ENCODE measurements at regions not wholly inside any gene's neighbourhood (a gene's known extent, or its start where the extent isn't known, plus 50 kb on each side); places are given as distances from the start of the nearest gene placed in this dataset.

GRCh38 chr16:7027401-7027800 lies 305.2 kb upstream of the RBFOX1 start:
- Histone ChIP-seq H3K4me1 (ENCODE audit: control insufficient read depth, insufficient read depth, low read length) (no peaks in the 10 kb centered on the region), H3K36me3 (ENCODE audit: control insufficient read depth in 2 of 2, insufficient read depth in 1 of 2, low read length in 2 of 2) (no peaks in the 10 kb centered on the region), H3K9me3 (ENCODE audit: control insufficient read depth, insufficient read depth, low read depth, low read length) (no peaks in the 10 kb centered on the region), H3K4me3 (ENCODE audit: low read depth, low read length) (no peak overlapping the region), H3K27ac (ENCODE audit: extremely low read depth, low read depth, low read length) (no peak overlapping the region)
- no peak for TF ChIP-seq ZNF311 (tag by site-specific recombination; IDR thresholded peaks at IDR 0.05; ENCODE audit: borderline replicate concordance)
- POLR2A ChIA-PET, result no interaction called here
- CTCF ChIA-PET, result interaction anchor here (0.6 to 0.7 kb wide), 4 partner anchors 27 to 1165 kb away, joined by 3 to 5 read pairs (median 3); no protein-coding TSS in a partner anchor

DNA sequence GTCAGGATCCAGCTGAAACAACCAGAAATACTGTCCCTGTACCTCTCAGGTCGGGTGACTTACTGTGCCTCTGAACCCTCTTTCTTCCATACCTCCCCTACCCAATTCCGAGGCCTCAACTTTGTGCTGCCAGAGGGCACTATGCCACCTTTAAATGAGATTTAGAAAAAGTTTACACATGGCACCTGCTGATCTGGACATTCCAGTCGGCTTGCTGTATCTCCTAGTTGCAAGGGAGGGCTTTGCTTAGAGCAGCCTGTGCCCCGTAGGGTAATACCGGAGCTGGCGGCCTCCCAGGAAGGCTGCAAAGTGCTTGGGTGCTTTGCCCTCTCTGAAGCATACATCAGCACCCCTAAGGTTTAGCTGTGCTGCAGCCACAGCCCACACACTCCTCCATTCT lies 306.0 kb upstream of the RBFOX1 start:
- ChIA-PET POLR2A (no interaction called here), CTCF (interaction anchor here (0.6 to 1.3 kb wide), 3 partner anchors 63 to 1149 kb away, joined by 3 to 4 read pairs (median 4); no protein-coding TSS in a partner anchor)
- no peak overlapping the region for H3K27ac ChIP-seq (ENCODE audit: extremely low read depth, low read depth, low read length)
- no peak overlapping the region for H3K4me3 ChIP-seq (ENCODE audit: low read depth, low read length)
- TF ChIP-seq ZNF366 (tag by site-specific recombination; conservative IDR thresholded peaks at IDR 0.05) (no peak), HOXC10 (CRISPR knock-in tag; IDR thresholded peaks at IDR 0.05) (no peak), ZNF48 (tag by site-specific recombination; IDR thresholded peaks at IDR 0.05) (no peak), ZNF707 (tag by site-specific recombination; IDR thresholded peaks at IDR 0.05) (no peak)
- H3K4me1 ChIP-seq (ENCODE audit: control insufficient read depth, insufficient read depth, low read length), result no peaks in the 10 kb centered on the region
- no peaks in the 10 kb centered on the region for H3K9me3 ChIP-seq (ENCODE audit: control insufficient read depth, insufficient read depth, low read depth, low read length)
- H3K36me3 ChIP-seq (ENCODE audit: control insufficient read depth in 2 of 2, insufficient read depth in 1 of 2, low read length in 2 of 2), result no peaks in the 10 kb centered on the region

DNA sequence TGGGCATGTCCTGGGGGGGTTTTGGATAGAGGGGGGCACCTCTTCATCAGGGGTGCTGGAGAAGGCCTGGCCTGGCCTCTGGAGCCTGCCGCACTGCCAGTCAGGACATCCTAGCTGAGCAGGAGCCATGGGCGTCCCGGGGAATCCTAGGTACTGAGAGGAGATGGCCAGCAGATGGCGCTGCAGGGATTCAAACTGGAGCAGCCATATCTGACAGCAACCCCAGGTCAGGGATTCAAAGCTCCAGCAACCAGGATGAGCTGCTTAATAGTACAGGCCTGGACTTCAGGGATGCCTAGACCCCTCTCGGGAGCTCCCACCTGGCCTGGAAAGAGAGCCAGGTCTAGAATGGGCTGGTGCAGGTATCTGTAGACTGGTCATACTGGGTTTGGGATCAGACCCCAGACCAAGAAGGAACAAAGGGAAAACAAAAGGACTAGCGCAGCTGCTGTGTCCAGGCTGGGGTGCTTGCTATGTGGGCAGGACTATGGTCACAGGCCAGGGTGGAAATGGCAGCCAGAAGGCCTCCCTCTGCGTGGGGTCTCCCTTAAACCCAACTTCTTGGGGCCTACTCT lies 306.9 kb upstream of the RBFOX1 start:
- POLR2A ChIA-PET, result no interaction called here
- no peaks in the 10 kb centered on the region for H3K4me1 ChIP-seq (ENCODE audit: control insufficient read depth, insufficient read depth, low read length)
- H3K9me3 ChIP-seq (ENCODE audit: control insufficient read depth, insufficient read depth, low read depth, low read length), result no peaks in the 10 kb centered on the region
- H3K27ac ChIP-seq (ENCODE audit: extremely low read depth, low read depth, low read length), result no peak overlapping the region
- H3K36me3 ChIP-seq (ENCODE audit: control insufficient read depth in 2 of 2, insufficient read depth in 1 of 2, low read length in 2 of 2), result no peaks in the 10 kb centered on the region
- TF ChIP-seq ZNF274 (IDR thresholded peaks at IDR 0.05; ENCODE audit: low read length) (no peak), ZNF274 (tag by site-specific recombination; IDR thresholded peaks at IDR 0.05; ENCODE audit: borderline replicate concordance) (no peak), ZNF654 (tag by site-specific recombination; IDR thresholded peaks at IDR 0.05; ENCODE audit: low read depth) (peak; percentile 70)
- no peak overlapping the region for H3K4me3 ChIP-seq (ENCODE audit: low read depth, low read length)
- CTCF ChIA-PET, result interaction anchor here (0.6 to 1.3 kb wide), 12 partner anchors 10 to 1150 kb away, joined by 3 to 6 read pairs (median 3); no protein-coding TSS in a partner anchor

GRCh38 chr16:7021653-7022275 lies 310.9 kb upstream of the RBFOX1 start:
- POLR2A ChIA-PET, result no interaction called here
- no peaks in the 10 kb centered on the region for H3K4me1 ChIP-seq (ENCODE audit: control insufficient read depth, insufficient read depth, low read length)
- CTCF ChIA-PET, result no interaction called here
- no peak overlapping the region for H3K4me3 ChIP-seq (ENCODE audit: low read depth, low read length)
- no peaks in the 10 kb centered on the region for H3K36me3 ChIP-seq (ENCODE audit: control insufficient read depth in 2 of 2, insufficient read depth in 1 of 2, low read length in 2 of 2)
- no peak for TF ChIP-seq ZNF580 (tag by site-specific recombination; IDR thresholded peaks at IDR 0.05)
- TF ChIP-seq ZNF423 (tag by site-specific recombination; IDR thresholded peaks at IDR 0.05), result no peak
- TF ChIP-seq HIC1 (tag by site-specific recombination; IDR thresholded peaks at IDR 0.05), result no peak
- TF ChIP-seq ELK4 (IDR thresholded peaks at IDR 0.05; ENCODE audit: borderline replicate concordance, low read depth, low read length), result no peak
- TF ChIP-seq ZNF548 (tag by site-specific recombination; IDR thresholded peaks at IDR 0.05), result no peak
- TF ChIP-seq, protein P1, sequence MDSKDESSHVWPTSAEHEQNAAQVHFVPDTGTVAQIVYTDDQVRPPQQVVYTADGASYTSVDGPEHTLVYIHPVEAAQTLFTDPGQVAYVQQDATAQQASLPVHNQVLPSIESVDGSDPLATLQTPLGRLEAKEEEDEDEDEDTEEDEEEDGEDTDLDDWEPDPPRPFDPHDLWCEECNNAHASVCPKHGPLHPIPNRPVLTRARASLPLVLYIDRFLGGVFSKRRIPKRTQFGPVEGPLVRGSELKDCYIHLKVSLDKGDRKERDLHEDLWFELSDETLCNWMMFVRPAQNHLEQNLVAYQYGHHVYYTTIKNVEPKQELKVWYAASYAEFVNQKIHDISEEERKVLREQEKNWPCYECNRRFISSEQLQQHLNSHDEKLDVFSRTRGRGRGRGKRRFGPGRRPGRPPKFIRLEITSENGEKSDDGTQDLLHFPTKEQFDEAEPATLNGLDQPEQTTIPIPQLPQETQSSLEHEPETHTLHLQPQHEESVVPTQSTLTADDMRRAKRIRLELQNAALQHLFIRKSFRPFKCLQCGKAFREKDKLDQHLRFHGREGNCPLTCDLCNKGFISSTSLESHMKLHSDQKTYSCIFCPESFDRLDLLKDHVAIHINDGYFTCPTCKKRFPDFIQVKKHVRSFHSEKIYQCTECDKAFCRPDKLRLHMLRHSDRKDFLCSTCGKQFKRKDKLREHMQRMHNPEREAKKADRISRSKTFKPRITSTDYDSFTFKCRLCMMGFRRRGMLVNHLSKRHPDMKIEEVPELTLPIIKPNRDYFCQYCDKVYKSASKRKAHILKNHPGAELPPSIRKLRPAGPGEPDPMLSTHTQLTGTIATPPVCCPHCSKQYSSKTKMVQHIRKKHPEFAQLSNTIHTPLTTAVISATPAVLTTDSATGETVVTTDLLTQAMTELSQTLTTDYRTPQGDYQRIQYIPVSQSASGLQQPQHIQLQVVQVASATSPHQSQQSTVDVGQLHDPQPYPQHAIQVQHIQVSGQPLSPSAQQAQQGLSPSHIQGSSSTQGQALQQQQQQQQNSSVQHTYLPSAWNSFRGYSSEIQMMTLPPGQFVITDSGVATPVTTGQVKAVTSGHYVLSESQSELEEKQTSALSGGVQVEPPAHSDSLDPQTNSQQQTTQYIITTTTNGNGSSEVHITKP (tag by site-specific recombination; IDR thresholded peaks at IDR 0.05), result no peak
- TF ChIP-seq, protein P2, sequence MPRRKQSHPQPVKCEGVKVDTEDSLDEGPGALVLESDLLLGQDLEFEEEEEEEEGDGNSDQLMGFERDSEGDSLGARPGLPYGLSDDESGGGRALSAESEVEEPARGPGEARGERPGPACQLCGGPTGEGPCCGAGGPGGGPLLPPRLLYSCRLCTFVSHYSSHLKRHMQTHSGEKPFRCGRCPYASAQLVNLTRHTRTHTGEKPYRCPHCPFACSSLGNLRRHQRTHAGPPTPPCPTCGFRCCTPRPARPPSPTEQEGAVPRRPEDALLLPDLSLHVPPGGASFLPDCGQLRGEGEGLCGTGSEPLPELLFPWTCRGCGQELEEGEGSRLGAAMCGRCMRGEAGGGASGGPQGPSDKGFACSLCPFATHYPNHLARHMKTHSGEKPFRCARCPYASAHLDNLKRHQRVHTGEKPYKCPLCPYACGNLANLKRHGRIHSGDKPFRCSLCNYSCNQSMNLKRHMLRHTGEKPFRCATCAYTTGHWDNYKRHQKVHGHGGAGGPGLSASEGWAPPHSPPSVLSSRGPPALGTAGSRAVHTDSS (tag by site-specific recombination; IDR thresholded peaks at IDR 0.05), result no peak
- no peak for TF ChIP-seq ZNF311 (tag by site-specific recombination; IDR thresholded peaks at IDR 0.05; ENCODE audit: borderline replicate concordance)
- no peak overlapping the region for H3K27ac ChIP-seq (ENCODE audit: extremely low read depth, low read depth, low read length)
- no peaks in the 10 kb centered on the region for H3K9me3 ChIP-seq (ENCODE audit: control insufficient read depth, insufficient read depth, low read depth, low read length)

Measured in HEK293 (cell line).